Activated naive CD4-positive, alpha-beta T cell (primary cell): ENCODE measurements at regions not wholly inside any gene's neighbourhood (a gene's known extent, or its start where the extent isn't known, plus 50 kb on each side); places are given as distances from the start of the nearest gene placed in this dataset.

Experiments
- DNase-seq, 4 experiments: peaks; one replicate each; lab custom pipeline; 2025; lab: John Stamatoyannopoulos, UW

GRCh38 chr15:35596285-35596684 lies 50.3 kb upstream of the DPH6 start:
- DNase-seq = no peak

GRCh38 chr15:35602836-35603235 lies 56.9 kb upstream of the DPH6 start:
- DNase-seq = no peak

GRCh38 chr15:35603301-35603700 lies 57.3 kb upstream of the DPH6 start:
- no peak for DNase-seq

GRCh38 chr15:35603856-35604255 lies 57.9 kb upstream of the DPH6 start:
- no peak for DNase-seq

- DNase-seq = no peak
Measured at GRCh38 chr15:35605764-35606449, 59.9 kb upstream of the DPH6 start.

GRCh38 chr15:35606450-35606779 lies 60.5 kb upstream of the DPH6 start:
- DNase-seq = no peak

GRCh38 chr15:35616498-35617271 lies 70.7 kb upstream of the DPH6 start:
- DNase-seq = no peak

GRCh38 chr15:35618260-35619188 lies 72.6 kb upstream of the DPH6 start:
- no peak for DNase-seq

- no peak for DNase-seq
Measured at GRCh38 chr15:35622641-35623340, 76.8 kb upstream of the DPH6 start.

- DNase-seq = no peak
Measured at GRCh38 chr15:35624881-35625280, 78.9 kb upstream of the DPH6 start.

GRCh38 chr15:35626571-35627318 lies 80.8 kb upstream of the DPH6 start:
- DNase-seq = no peak

- DNase-seq = no peak
Measured at GRCh38 chr15:35627696-35628095, 81.7 kb upstream of the DPH6 start.

GRCh38 chr15:35629766-35630165 lies 83.8 kb upstream of the DPH6 start:
- DNase-seq = no peak

GRCh38 chr15:35630532-35630931 lies 84.6 kb upstream of the DPH6 start:
- DNase-seq = no peak

- no peak for DNase-seq
Measured at GRCh38 chr15:35630985-35631384, 85.0 kb upstream of the DPH6 start.

GRCh38 chr15:35633677-35634076 lies 87.7 kb upstream of the DPH6 start:
- no peak for DNase-seq

- no peak for DNase-seq
Measured at GRCh38 chr15:35646790-35647189, 100.8 kb upstream of the DPH6 start.

GRCh38 chr15:35647303-35647702 lies 101.3 kb upstream of the DPH6 start:
- DNase-seq = no peak

- DNase-seq = no peak
Measured at GRCh38 chr15:35648941-35649340, 103.0 kb upstream of the DPH6 start.

- DNase-seq = no peak
Measured at GRCh38 chr15:35649575-35649974, 103.6 kb upstream of the DPH6 start.

GRCh38 chr15:35654332-35654731 lies 108.4 kb upstream of the DPH6 start:
- DNase-seq = no peak
